ENCODE measurements at regions not wholly inside any gene's neighbourhood (a gene's known extent, or its start where the extent isn't known, plus 50 kb on each side); places are given as distances from the start of the nearest gene placed in this dataset.
"Not testable (repeated sequence)": the region's sequence is repeated elsewhere in the genome, so short reads cannot be mapped to it uniquely, and the experiment has no call there.

GRCh38 chr12:131391399-131391798 is 319.5 kb upstream of the SFSWAP start:
- no peak for DNase-seq (ENCODE audit: low spot score)

GRCh38 chr12:131394752-131395151 is 316.1 kb upstream of the SFSWAP start:
- DNase-seq (ENCODE audit: low spot score): not testable (repeated sequence)

- not testable (repeated sequence) for DNase-seq (ENCODE audit: low spot score)
Measured at GRCh38 chr12:131395209-131395684, 315.6 kb upstream of the SFSWAP start.

GRCh38 chr12:131395971-131396573 is 314.8 kb upstream of the SFSWAP start:
- no peak for DNase-seq (ENCODE audit: low spot score)

- no peak for DNase-seq (ENCODE audit: low spot score)
Measured at GRCh38 chr12:131397493-131398181, 313.3 kb upstream of the SFSWAP start.

GRCh38 chr12:131399000-131399399 is 311.9 kb upstream of the SFSWAP start:
- no peak for DNase-seq (ENCODE audit: low spot score)

- not testable (repeated sequence) for DNase-seq (ENCODE audit: low spot score)
Measured at GRCh38 chr12:131400668-131401294, 310.1 kb upstream of the SFSWAP start.

- DNase-seq (ENCODE audit: low spot score): not testable (repeated sequence)
Measured at GRCh38 chr12:131401907-131402633, 308.8 kb upstream of the SFSWAP start.

GRCh38 chr12:131402781-131403396 is 308.0 kb upstream of the SFSWAP start:
- no peak for DNase-seq (ENCODE audit: low spot score)

- no peak for DNase-seq (ENCODE audit: low spot score)
Measured at GRCh38 chr12:131403676-131404075, 307.2 kb upstream of the SFSWAP start.

GRCh38 chr12:131404705-131405104 is 306.2 kb upstream of the SFSWAP start:
- no peak for DNase-seq (ENCODE audit: low spot score)

- DNase-seq (ENCODE audit: low spot score): no peak
Measured at GRCh38 chr12:131407221-131408035, 303.5 kb upstream of the SFSWAP start.

GRCh38 chr12:131408036-131408365 is 302.9 kb upstream of the SFSWAP start:
- DNase-seq (ENCODE audit: low spot score): no peak

GRCh38 chr12:131408484-131408883 is 302.4 kb upstream of the SFSWAP start:
- DNase-seq (ENCODE audit: low spot score): no peak

- no peak for DNase-seq (ENCODE audit: low spot score)
Measured at GRCh38 chr12:131409211-131409610, 301.7 kb upstream of the SFSWAP start.

GRCh38 chr12:131411827-131412226 is 299.1 kb upstream of the SFSWAP start:
- DNase-seq (ENCODE audit: low spot score): not testable (repeated sequence)

GRCh38 chr12:131413006-131413405 is 297.9 kb upstream of the SFSWAP start:
- no peak for DNase-seq (ENCODE audit: low spot score)

- DNase-seq (ENCODE audit: low spot score): no peak
Measured at GRCh38 chr12:131413471-131413870, 297.4 kb upstream of the SFSWAP start.

- not testable (repeated sequence) for DNase-seq (ENCODE audit: low spot score)
Measured at GRCh38 chr12:131414155-131414922, 296.6 kb upstream of the SFSWAP start.

GRCh38 chr12:131415781-131416180 is 295.1 kb upstream of the SFSWAP start:
- no peak for DNase-seq (ENCODE audit: low spot score)

GRCh38 chr12:131418121-131418520 is 292.8 kb upstream of the SFSWAP start:
- no peak for DNase-seq (ENCODE audit: low spot score)
